Astrocyte of the cerebellum (primary cell): ENCODE measurements at regions not wholly inside any gene's neighbourhood (a gene's known extent, or its start where the extent isn't known, plus 50 kb on each side); places are given as distances from the start of the nearest gene placed in this dataset.

Experiments
- DNase-seq: peaks from one replicate; pipeline ENCODE4 v3.0.0-alpha.2; 2011; ENCODE audit warnings: low read depth
- H3K4me3 ChIP-seq: 2 replicates; pipeline ENCODE4 v1.5.1; 2011; ENCODE audit warnings: mild to moderate bottlenecking, low read depth, low read length, moderate library complexity
- in situ Hi-C: cut with HindIII; loops from 2 replicates; pipeline ENCODE4 v1.10.0; 2017; ENCODE audit warnings: low sequenced_read_pairs
- TF ChIP-seq, protein P1 (sequence below): IDR thresholded peaks from 2 replicates; pipeline ENCODE4 v1.5.1; 2012; ENCODE audit warnings: low read length, low read depth, moderate library complexity, mild to moderate bottlenecking; ENCODE audit errors: missing control alignments

DNA sequence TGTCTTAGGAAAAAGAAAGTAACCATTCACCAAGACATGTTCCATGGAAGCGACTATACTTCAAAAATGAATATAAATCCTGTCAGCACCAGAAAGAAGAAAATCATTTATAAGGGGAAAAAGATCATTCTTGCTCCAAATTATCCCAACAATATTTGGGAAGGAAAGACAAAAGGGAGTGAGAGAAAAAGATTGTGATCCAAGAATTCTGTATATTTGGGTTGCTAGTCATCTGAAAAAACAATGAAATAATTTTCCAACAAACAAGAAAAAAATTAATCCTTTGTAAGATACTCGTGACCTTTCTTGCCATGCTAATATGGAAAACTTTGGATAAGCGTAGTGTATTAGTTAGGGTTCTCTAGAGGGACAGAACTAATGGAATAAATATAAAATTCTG is 163.2 kb upstream of the ZNF32 start:
- DNase-seq: no peak
- H3K4me3 ChIP-seq: no peak overlapping the region
- in situ Hi-C loops: no loop called here
- TF ChIP-seq, protein P1, sequence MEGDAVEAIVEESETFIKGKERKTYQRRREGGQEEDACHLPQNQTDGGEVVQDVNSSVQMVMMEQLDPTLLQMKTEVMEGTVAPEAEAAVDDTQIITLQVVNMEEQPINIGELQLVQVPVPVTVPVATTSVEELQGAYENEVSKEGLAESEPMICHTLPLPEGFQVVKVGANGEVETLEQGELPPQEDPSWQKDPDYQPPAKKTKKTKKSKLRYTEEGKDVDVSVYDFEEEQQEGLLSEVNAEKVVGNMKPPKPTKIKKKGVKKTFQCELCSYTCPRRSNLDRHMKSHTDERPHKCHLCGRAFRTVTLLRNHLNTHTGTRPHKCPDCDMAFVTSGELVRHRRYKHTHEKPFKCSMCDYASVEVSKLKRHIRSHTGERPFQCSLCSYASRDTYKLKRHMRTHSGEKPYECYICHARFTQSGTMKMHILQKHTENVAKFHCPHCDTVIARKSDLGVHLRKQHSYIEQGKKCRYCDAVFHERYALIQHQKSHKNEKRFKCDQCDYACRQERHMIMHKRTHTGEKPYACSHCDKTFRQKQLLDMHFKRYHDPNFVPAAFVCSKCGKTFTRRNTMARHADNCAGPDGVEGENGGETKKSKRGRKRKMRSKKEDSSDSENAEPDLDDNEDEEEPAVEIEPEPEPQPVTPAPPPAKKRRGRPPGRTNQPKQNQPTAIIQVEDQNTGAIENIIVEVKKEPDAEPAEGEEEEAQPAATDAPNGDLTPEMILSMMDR: no peak

DNA sequence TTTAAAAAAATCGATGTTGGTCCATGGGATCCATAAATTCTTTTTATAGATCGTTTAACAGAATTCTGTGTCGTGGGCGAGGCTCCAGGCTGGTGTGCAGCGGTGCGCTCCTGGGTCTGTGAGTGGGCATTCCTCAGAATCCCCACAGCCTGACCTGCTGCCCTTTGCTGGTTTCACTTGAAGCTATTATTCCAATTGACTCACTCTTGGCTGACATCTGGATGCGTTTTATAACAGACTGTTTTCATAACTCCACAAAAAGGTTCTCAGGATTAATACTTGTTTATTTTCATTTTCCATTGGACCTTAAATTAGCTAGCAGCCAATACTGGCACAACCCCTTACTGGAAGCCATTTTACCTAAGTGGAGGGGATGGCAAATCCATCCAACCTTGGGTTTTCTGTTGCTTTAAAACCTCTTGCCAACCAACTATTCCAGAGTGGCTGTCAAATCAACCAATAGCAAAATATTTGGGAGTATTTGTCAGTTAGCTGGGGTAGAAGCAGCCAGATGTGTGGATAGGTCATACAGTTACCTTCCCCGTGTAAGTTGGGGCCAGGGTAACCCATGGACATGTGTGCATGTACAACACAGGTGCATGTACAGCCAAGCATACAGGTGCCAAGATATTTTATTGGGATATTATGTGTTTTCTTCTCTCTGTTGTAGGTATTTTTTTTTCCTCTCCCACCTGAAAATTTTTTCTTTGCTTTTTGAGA is 160.7 kb upstream of the ZNF32 start:
- H3K4me3 ChIP-seq: no peak overlapping the region
- TF ChIP-seq, protein P1: no peak
- peak; percentile 86 for DNase-seq
- in situ Hi-C loops: no loop called here

DNA sequence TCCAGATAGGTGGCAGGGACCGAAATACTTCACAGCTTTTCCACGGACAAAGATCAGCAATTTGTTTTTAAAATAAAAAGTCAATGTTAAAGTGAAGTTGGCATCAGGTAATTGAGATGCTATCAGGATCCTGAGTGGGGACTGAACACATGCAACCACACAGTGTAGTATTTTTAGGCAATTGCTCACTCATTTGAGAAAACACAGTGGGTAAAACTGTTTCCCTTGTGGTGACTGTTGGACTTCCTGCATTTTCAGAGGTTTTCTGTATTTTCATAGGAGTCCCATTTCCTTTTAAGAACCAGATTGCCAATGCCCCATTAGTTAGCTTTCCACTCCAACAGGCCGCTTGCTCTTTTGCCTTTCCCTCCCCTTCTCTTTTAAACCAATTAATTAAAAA is 159.5 kb upstream of the ZNF32 start:
- TF ChIP-seq, protein P1: no peak
- no peak overlapping the region for H3K4me3 ChIP-seq
- in situ Hi-C loops: no loop called here
- no peak for DNase-seq

DNA sequence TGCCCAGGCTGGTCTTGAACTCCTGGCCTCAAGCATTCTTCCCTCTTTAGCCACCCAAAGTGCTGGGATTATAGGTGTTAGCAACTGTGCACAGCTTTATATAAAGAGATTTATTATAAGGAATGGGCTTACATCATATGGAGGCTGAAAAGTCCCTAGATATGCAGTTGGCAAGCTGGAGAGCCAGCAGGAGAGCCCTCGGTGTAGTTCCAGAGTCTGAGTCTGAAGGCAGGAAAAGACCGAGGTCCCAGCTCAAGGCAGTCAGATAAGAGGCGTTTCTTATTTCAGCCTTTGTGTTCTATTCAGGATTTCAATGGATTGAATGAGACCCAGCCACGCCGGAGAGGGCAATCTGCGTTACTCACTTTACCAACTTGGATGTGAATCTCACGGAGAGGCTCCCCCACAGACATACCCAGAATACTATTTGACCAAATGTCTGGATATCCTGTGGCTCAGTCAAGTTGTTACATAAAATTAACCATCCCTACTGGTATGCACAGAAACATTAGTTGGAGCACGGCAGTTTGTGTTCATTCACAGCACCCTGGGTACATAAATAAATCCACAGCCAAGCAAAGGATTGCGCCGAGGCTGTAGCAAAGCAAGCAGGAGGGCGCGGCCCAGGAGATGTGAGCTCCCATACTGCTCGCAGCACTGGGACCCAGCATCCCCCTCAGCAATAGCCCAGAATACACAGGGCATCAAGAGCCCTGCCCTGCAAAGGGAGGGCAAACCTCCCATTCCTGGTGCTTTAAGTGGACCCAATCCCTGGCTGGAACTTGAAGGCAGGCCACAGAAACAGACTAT is 158.4 kb upstream of the ZNF32 start:
- TF ChIP-seq, protein P1: no peak
- H3K4me3 ChIP-seq: no peak overlapping the region
- peak; percentile 6 for DNase-seq
- in situ Hi-C loops: no loop called here

DNA sequence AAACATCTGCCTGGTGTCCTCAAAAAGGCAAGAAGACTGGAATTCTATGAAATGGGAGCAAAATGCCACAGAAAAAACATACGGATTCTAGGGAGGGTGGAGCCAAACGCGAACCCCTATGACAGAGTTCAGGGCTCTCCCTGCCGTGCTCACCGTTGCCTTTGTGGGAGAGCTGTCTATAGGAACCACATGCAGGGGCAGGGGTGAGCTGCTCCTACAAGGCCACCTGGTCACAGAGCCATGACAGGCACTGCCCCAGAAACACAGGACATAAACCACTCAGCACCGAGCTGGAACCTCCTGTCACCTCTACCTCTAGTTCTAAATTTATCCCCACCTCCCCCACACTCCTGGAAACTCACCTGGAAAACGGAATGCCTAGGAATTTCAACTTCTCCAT is 155.1 kb upstream of the ZNF32 start:
- TF ChIP-seq, protein P1: no peak
- no peak overlapping the region for H3K4me3 ChIP-seq
- in situ Hi-C loops: no loop called here
- no peak for DNase-seq

DNA sequence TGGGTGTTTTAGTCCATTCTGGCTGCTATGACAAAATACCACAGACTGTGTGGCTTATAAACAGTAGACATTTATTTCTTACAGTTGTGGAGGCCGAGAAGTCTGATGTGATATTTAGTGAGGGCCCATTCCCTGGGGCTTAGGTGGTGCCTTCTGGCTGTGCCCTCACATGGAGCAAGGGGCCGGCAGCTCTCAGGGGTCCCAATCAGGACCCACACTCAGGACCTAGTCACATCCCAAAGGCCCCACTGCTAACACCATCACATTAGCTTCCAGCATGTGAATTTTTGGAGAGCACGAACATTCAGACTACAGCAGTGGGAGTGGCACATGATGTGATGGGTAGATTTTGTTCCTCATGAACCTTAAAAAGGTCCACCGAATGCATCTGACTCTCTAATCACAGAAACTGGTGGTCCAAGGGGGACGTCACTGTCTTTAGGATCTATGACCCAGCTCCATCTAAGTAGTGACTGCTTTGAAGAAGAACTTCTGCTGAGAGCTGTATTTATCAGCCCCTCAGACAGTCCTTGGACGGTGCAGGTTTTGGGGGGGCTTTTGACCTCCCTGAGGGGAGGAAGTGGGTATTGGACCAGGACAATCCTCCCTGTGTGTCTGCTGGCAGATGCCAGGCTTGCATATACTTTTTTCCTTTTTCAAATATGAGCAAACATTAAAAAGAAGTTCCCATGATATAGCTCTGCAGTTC is 154.5 kb upstream of the ZNF32 start:
- TF ChIP-seq, protein P1: no peak
- in situ Hi-C loops: no loop called here
- DNase-seq: no peak
- no peak overlapping the region for H3K4me3 ChIP-seq
